ENCODE measurements at regions not wholly inside any gene's neighbourhood (a gene's known extent, or its start where the extent isn't known, plus 50 kb on each side); places are given as distances from the start of the nearest gene placed in this dataset.

GRCh38 chr2:177340158-177340557 is 52.4 kb upstream of the AGPS start:
- no peak for DNase-seq (ENCODE audit: low read depth in 4 of 4, low spot score in 3 of 4)

- no peak for DNase-seq (ENCODE audit: low read depth in 4 of 4, low spot score in 3 of 4)
These were observed 49.8 kb upstream of the AGPS start for GRCh38 chr2:177342736-177343135.

All from right renal pelvis (tissue), 4 donors.